Suprapubic skin (tissue), 4 donors: ENCODE measurements at regions not wholly inside any gene's neighbourhood (a gene's known extent, or its start where the extent isn't known, plus 50 kb on each side); places are given as distances from the start of the nearest gene placed in this dataset.

Experiments used
- CTCF ChIP-seq, 2 donors: fragments of 200-600 bp in 1 of 2; fragments of 450-650 bp in 1 of 2; sonication (generic) in 1 of 2; IDR thresholded peaks; one replicate each; pipeline ENCODE4 v1.5.1; 2016 to 2019; ENCODE audit warnings: antibody characterized with exemption in 2 of 2, mild to moderate bottlenecking in 1 of 2, moderate library complexity in 1 of 2
- EP300 ChIP-seq: sonication (generic); formaldehyde crosslinking; IDR thresholded peaks from one replicate; pipeline ENCODE4 v1.6.1; 2017; ENCODE audit warnings: antibody characterized with exemption
- POLR2AphosphoS5 ChIP-seq, 3 donors: sonication (generic); formaldehyde crosslinking; IDR thresholded peaks; one replicate each; pipeline ENCODE4 v1.6.1; 2017; ENCODE audit warnings: antibody characterized with exemption in 3 of 3

- TF ChIP-seq POLR2AphosphoS5 (IDR thresholded peaks at IDR 0.05) (no peak), CTCF (IDR thresholded peaks at IDR 0.05) (no peak), EP300 (no peak)
Observed at GRCh38 chrX:42378857-42379256, 399.1 kb downstream of the PPP1R2C start.
